Naive thymus-derived CD4-positive, alpha-beta T cell (primary cell): ENCODE measurements at regions not wholly inside any gene's neighbourhood (a gene's known extent, or its start where the extent isn't known, plus 50 kb on each side); places are given as distances from the start of the nearest gene placed in this dataset.

Source experiments
- ATAC-seq: fragments of 150-1000 bp; cut with Tn5 transposase; 2 replicates; pipeline ENCODE4 v1.10.0; 2021; ENCODE audit warnings: mild to moderate bottlenecking, moderate library complexity
- CTCF ChIA-PET: fragments of 350-600 bp; sonication (Branson Sonifier 250); formaldehyde crosslinking; loops from one replicate; lab custom pipeline; 2021; ENCODE audit warnings: antibody characterized with exemption; lab: Charles Lee
- POLR2A ChIA-PET: fragments of 350-600 bp; sonication (Branson Sonifier 250); formaldehyde crosslinking; loops from one replicate; lab custom pipeline; 2021; ENCODE audit warnings: antibody characterized with exemption, inconsistent platforms; lab: Charles Lee
- DNase-seq, 9 donors: peaks; one replicate each; pipeline versions ENCODE4 v3.0.0 to v3.0.0-alpha.2; 2020 to 2022; ENCODE audit warnings: mixed read lengths in 1 of 9
- H3K27ac ChIP-seq: one replicate; pipeline ENCODE4 v1.7.0; 2013; ENCODE audit warnings: mild to moderate bottlenecking, low read depth, low read length, moderate library complexity
- H3K27me3 ChIP-seq, 2 donors: one replicate each; pipeline ENCODE4 v1.7.0; 2013; ENCODE audit warnings: low read length in 2 of 2, mild to moderate bottlenecking in 2 of 2, moderate library complexity in 2 of 2; ENCODE audit not compliant: control insufficient read depth in 2 of 2, insufficient read depth in 2 of 2
- H3K36me3 ChIP-seq, 3 experiments: 1 replicate in 2 of 3; 2 replicates in 1 of 3; pipeline ENCODE4 v1.7.0; 2013; ENCODE audit warnings: low read length in 3 of 3, mild to moderate bottlenecking in 3 of 3, moderate library complexity in 1 of 3; ENCODE audit not compliant: insufficient read depth in 3 of 3, control insufficient read depth in 2 of 3
- H3K4me1 ChIP-seq, 2 donors: one replicate each; pipeline ENCODE4 v1.7.0; 2013; ENCODE audit warnings: low read length in 2 of 2, mild to moderate bottlenecking in 2 of 2, moderate library complexity in 1 of 2; ENCODE audit not compliant: control insufficient read depth in 2 of 2, insufficient read depth in 2 of 2
- H3K4me3 ChIP-seq: 2 replicates; pipeline ENCODE4 v1.7.0; 2013; ENCODE audit warnings: mild to moderate bottlenecking, low read length
- H3K9me3 ChIP-seq, 3 experiments: 1 replicate in 2 of 3; 2 replicates in 1 of 3; pipeline ENCODE4 v1.7.0; 2013; ENCODE audit warnings: low read length in 3 of 3; ENCODE audit not compliant: control insufficient read depth in 2 of 3
- H3K27ac Mint-ChIP-seq, 9 donors: one replicate each; pipeline ENCODE4 v1.8.0; 2020 to 2022; ENCODE audit warnings: mixed read lengths in 9 of 9, mild to moderate bottlenecking in 8 of 9, moderate library complexity in 5 of 9, inconsistent platforms in 2 of 9
- H3K27me3 Mint-ChIP-seq, 5 donors: one replicate each; pipeline ENCODE4 v1.8.0; 2021 to 2022; ENCODE audit warnings: mixed read lengths in 5 of 5, mild to moderate bottlenecking in 1 of 5
- H3K36me3 Mint-ChIP-seq, 5 donors: one replicate each; pipeline ENCODE4 v1.8.0; 2020 to 2022; ENCODE audit warnings: mixed read lengths in 5 of 5, mild to moderate bottlenecking in 3 of 5, inconsistent platforms in 1 of 5
- H3K4me1 Mint-ChIP-seq, 7 donors: one replicate each; pipeline ENCODE4 v1.8.0; 2020 to 2022; ENCODE audit warnings: mixed read lengths in 7 of 7, mild to moderate bottlenecking in 3 of 7, inconsistent platforms in 1 of 7
- H3K4me3 Mint-ChIP-seq, 10 donors: one replicate each; pipeline ENCODE4 v1.8.0; 2020 to 2022; ENCODE audit warnings: mild to moderate bottlenecking in 10 of 10, mixed read lengths in 10 of 10, moderate library complexity in 6 of 10, inconsistent platforms in 2 of 10
- H3K9me3 Mint-ChIP-seq, 11 donors: one replicate each; pipeline ENCODE4 v1.8.0; 2020 to 2022; ENCODE audit warnings: mixed read lengths in 11 of 11, mild to moderate bottlenecking in 4 of 11, inconsistent platforms in 1 of 11, moderate library complexity in 1 of 11
- intact Hi-C, 2 donors: fragments of 100-400 bp; cut with micrococcal nuclease; formaldehyde crosslinking; loops; one replicate each; pipeline ENCODE4 v1.15.1; 2023

DNA sequence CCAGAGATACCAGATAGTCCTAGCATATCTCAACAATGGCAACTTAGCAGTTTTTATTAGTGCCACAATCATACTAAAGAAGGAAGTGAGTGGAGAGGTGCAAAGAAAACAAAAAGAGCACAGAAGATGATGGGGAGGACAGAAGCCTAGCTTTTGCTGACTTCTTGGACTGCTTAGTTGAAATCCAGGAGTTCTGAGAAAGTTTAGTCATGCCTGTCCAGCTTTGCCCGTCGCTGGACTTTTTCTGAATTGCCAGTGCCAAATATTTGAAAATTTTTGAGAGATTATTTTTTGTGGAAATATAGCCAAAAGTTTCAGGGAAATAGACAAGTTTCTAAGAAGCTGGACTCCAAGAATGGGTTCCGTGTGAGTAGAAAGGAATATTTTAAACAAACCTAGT is 558.7 kb upstream of the TNP1 start:
- H3K36me3 Mint-ChIP-seq: peaks cover 0 to 5% (median 0%) of the 10 kb centered on the region in 5 donors
- H3K36me3 ChIP-seq: no peaks in the 10 kb centered on the region
- peaks cover 0 to 3% (median 0%) of the 10 kb centered on the region in 11 donors for H3K9me3 Mint-ChIP-seq
- intact Hi-C loops: no loop called here
- ChIA-PET CTCF (no interaction called here), POLR2A (no interaction called here)
- H3K9me3 ChIP-seq: no peaks in the 10 kb centered on the region
- ATAC-seq (no peak), DNase-seq (no peak)
- H3K4me3 Mint-ChIP-seq: no peak overlapping the region
- H3K27ac Mint-ChIP-seq: no peak overlapping the region
- H3K4me1 Mint-ChIP-seq: no peaks in the 10 kb centered on the region
- H3K4me1 ChIP-seq: no peaks in the 10 kb centered on the region
- peaks cover 0 to 17% (median 10%) of the 10 kb centered on the region in 5 donors for H3K27me3 Mint-ChIP-seq
- no peak overlapping the region for H3K27ac ChIP-seq
- H3K27me3 ChIP-seq: no peaks in the 10 kb centered on the region
- no peak overlapping the region for H3K4me3 ChIP-seq

DNA sequence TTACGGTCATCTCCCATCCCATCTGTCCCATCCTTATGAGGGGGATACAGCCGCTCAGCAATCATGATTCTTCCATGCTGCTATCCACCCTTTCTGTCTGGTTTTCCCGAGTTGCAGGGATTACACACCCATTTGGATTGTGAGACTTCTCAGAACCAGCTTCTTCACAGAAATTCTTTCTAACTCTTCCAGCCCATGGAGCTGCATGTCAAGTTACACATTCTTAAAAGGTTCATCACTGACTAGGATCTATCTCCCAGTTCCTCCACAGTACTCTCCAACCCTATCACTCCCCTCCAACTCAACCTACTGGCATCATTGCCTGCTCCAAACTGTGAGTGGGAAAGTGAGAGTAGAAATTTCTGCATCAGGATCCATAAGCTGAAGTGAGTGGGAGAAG is 558.2 kb upstream of the TNP1 start:
- Histone ChIP-seq H3K9me3 (no peaks in the 10 kb centered on the region), H3K36me3 (no peaks in the 10 kb centered on the region), H3K27ac (no peak overlapping the region), H3K4me3 (no peak overlapping the region), H3K4me1 (no peaks in the 10 kb centered on the region), H3K27me3 (no peaks in the 10 kb centered on the region)
- no peak overlapping the region for H3K27ac Mint-ChIP-seq
- H3K4me3 Mint-ChIP-seq: no peak overlapping the region
- peaks cover 0 to 20% (median 10%) of the 10 kb centered on the region in 5 donors for H3K27me3 Mint-ChIP-seq
- intact Hi-C loops: no loop called here
- ChIA-PET CTCF (no interaction called here), POLR2A (no interaction called here)
- ATAC-seq (no peak), DNase-seq (no peak)
- H3K4me1 Mint-ChIP-seq: no peaks in the 10 kb centered on the region
- peaks cover 0 to 3% (median 0%) of the 10 kb centered on the region in 11 donors for H3K9me3 Mint-ChIP-seq
- peaks cover 0 to 5% (median 0%) of the 10 kb centered on the region in 5 donors for H3K36me3 Mint-ChIP-seq

DNA sequence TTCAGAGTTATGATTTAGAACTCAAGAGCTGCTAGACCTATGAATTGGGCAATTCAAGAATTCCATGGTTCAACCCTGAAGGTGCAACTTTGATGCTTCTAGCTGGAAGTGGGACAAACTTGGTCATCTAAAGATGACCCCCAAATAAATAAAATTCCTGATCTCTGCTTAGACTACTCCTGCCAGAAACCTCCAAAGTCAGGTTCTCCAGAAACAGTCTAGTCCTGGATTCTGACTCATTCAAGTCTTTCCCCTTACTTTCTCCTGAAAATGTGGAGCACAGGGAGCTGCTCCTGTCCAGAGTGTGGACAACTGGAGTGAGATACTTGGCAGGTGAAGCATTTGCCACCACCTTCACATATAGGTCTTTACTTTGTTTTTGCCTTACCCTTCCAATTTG is 557.7 kb upstream of the TNP1 start:
- peaks cover 0 to 3% (median 0%) of the 10 kb centered on the region in 11 donors for H3K9me3 Mint-ChIP-seq
- POLR2A ChIA-PET: no interaction called here
- ATAC-seq: no peak

DNA sequence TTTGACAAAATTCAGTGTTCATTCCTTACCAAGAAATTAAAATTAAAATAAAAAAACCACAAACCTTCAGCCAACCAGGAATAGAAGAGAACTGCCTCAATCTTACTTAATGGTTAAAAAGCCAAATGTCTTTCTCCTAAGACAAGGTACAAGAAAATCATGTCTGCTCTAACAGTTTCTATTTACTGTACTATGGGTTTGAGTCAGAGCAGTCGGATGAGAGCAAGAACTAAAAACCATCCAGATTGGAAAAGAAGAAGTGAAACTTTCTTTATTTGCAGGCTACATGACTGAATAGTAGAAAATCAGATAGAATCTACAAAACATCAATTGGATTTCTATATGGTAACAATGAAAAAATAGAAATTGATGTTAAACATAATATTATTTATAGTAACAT is 555.5 kb upstream of the TNP1 start:
- Histone ChIP-seq H3K27me3 (no peaks in the 10 kb centered on the region), H3K9me3 (no peaks in the 10 kb centered on the region), H3K27ac (no peak overlapping the region), H3K36me3 (no peaks in the 10 kb centered on the region), H3K4me3 (no peak overlapping the region), H3K4me1 (no peaks in the 10 kb centered on the region)
- Mint-ChIP-seq H3K4me3 (no peak overlapping the region), H3K9me3 (peaks cover 0 to 3% (median 0%) of the 10 kb centered on the region in 11 donors), H3K4me1 (no peaks in the 10 kb centered on the region), H3K27me3 (peaks cover 0 to 20% (median 13%) of the 10 kb centered on the region in 5 donors), H3K27ac (no peak overlapping the region), H3K36me3 (peaks cover 0 to 8% (median 0%) of the 10 kb centered on the region in 5 donors)
- ChIA-PET CTCF (no interaction called here), POLR2A (no interaction called here)
- ATAC-seq: no peak
- no peak for DNase-seq
- intact Hi-C loops: no loop called here

More for the DNA sequence above, 557.7 kb upstream of the TNP1 start:
- no peak overlapping the region for H3K27ac ChIP-seq
- Mint-ChIP-seq H3K27ac (no peak overlapping the region), H3K4me1 (no peaks in the 10 kb centered on the region), H3K27me3 (peaks cover 0 to 20% (median 12%) of the 10 kb centered on the region in 5 donors), H3K36me3 (peaks cover 0 to 7% (median 0%) of the 10 kb centered on the region in 5 donors), H3K4me3 (no peak overlapping the region)
- no peak overlapping the region for H3K4me3 ChIP-seq
- no peaks in the 10 kb centered on the region for H3K36me3 ChIP-seq
- intact Hi-C loops: no loop called here
- no peaks in the 10 kb centered on the region for H3K27me3 ChIP-seq
- no peaks in the 10 kb centered on the region for H3K4me1 ChIP-seq
- no peaks in the 10 kb centered on the region for H3K9me3 ChIP-seq
- no peak for DNase-seq
- CTCF ChIA-PET: no interaction called here

DNA sequence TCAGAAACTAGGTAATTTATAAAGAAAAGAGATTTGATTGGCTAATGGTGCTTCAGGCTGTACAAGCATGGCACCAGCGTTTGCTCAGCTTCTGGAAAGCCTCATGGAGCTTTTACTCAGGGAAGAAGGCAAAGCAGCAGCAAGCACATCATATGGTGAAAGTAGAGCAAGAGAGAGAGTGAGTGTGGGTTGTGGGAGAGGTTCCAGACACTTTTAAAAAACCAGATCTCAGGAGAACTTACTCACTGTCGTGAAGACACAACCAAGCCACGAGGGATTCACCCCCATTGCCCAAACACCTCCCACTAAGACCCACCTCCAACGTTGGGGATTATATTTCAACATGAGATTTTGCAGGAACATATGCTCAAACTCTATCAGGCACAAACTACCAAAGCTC is 554.6 kb upstream of the TNP1 start:
- H3K4me3 Mint-ChIP-seq: no peak overlapping the region
- ATAC-seq: no peak
- intact Hi-C loops: no loop called here
- Histone ChIP-seq H3K27ac (no peak overlapping the region), H3K9me3 (no peaks in the 10 kb centered on the region), H3K4me1 (no peaks in the 10 kb centered on the region), H3K36me3 (no peaks in the 10 kb centered on the region), H3K27me3 (no peaks in the 10 kb centered on the region), H3K4me3 (no peak overlapping the region)
- H3K27me3 Mint-ChIP-seq: peaks cover 0 to 20% (median 13%) of the 10 kb centered on the region in 5 donors
- POLR2A ChIA-PET: no interaction called here
- H3K27ac Mint-ChIP-seq: no peak overlapping the region
- no peak for DNase-seq
- H3K9me3 Mint-ChIP-seq: peaks cover 0 to 3% (median 0%) of the 10 kb centered on the region in 11 donors
- H3K36me3 Mint-ChIP-seq: peaks cover 0 to 8% (median 0%) of the 10 kb centered on the region in 5 donors
- no peaks in the 10 kb centered on the region for H3K4me1 Mint-ChIP-seq
- CTCF ChIA-PET: no interaction called here

DNA sequence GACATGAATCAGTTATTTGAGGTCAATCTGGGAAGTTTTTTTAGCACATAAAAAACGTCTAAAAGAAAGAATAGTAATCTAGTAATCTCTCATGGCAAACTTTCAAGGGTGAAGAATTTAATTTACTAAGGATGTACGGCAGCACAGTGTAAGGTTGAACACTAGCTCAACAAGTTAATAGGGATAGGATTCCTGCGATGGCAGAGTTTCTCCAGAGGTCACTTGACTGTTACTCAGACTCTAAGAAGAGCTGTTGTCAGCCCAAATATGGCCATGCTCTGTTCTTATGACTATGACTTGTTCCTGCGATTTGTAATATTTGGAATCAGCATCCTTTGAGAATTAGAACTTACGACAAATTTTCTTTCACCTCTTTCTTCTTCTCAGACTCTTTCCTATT is 553.3 kb upstream of the TNP1 start:
- no peaks in the 10 kb centered on the region for H3K27me3 ChIP-seq
- ChIA-PET CTCF (no interaction called here), POLR2A (no interaction called here)
- no peaks in the 10 kb centered on the region for H3K9me3 ChIP-seq
- Mint-ChIP-seq H3K27me3 (peaks cover 0 to 19% (median 11%) of the 10 kb centered on the region in 5 donors), H3K4me1 (no peaks in the 10 kb centered on the region), H3K36me3 (peaks cover 0 to 5% (median 0%) of the 10 kb centered on the region in 5 donors), H3K27ac (no peak overlapping the region), H3K4me3 (no peak overlapping the region), H3K9me3 (peaks cover 0 to 2% (median 0%) of the 10 kb centered on the region in 11 donors)
- ATAC-seq (no peak), DNase-seq (no peak)
- no peaks in the 10 kb centered on the region for H3K36me3 ChIP-seq
- H3K4me3 ChIP-seq: no peak overlapping the region
- no peaks in the 10 kb centered on the region for H3K4me1 ChIP-seq
- H3K27ac ChIP-seq: no peak overlapping the region
- intact Hi-C loops: no loop called here

DNA sequence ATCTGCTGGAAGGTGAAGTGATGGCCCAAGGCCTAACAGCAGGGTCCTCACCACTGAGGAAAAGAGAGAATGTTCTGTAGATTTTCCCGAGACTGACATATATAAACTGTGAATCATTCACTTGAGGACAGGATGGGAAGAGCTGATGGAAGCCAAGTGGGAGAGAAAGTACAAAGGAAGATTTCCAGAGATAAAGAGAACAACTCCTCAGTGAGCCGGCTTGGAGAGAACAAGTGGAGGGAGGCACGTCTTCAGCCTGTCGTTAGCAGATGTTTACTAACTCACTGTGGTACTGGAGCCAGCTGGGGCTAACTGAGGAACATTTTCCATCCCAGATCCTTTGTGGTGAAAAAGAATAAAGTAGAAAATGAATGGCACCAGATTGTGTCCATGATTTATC is 552.9 kb upstream of the TNP1 start:
- Mint-ChIP-seq H3K27ac (no peak overlapping the region), H3K9me3 (peaks cover 0 to 2% (median 0%) of the 10 kb centered on the region in 11 donors), H3K4me3 (no peak overlapping the region), H3K27me3 (peaks cover 0 to 18% (median 11%) of the 10 kb centered on the region in 5 donors), H3K36me3 (peaks cover 0 to 5% (median 0%) of the 10 kb centered on the region in 5 donors), H3K4me1 (no peaks in the 10 kb centered on the region)
- DNase-seq: no peak
- no peaks in the 10 kb centered on the region for H3K36me3 ChIP-seq
- ChIA-PET CTCF (no interaction called here), POLR2A (no interaction called here)
- no peak for ATAC-seq
- no peaks in the 10 kb centered on the region for H3K4me1 ChIP-seq
- H3K27ac ChIP-seq: no peak overlapping the region
- no peaks in the 10 kb centered on the region for H3K9me3 ChIP-seq
- H3K4me3 ChIP-seq: no peak overlapping the region
- H3K27me3 ChIP-seq: no peaks in the 10 kb centered on the region
- intact Hi-C loops: no loop called here
